Right atrium auricular region (tissue), 2 donors: ENCODE measurements at regions not wholly inside any gene's neighbourhood (a gene's known extent, or its start where the extent isn't known, plus 50 kb on each side); places are given as distances from the start of the nearest gene placed in this dataset.

Experiments
- DNase-seq: peaks from one replicate; pipeline ENCODE4 v3.0.0-alpha.2; 2019; ENCODE audit warnings: low spot score
- H3K27ac ChIP-seq, 2 donors: fragments of 200-600 bp; sonication (generic); 1 replicate in 1 of 2; 2 replicates in 1 of 2; pipeline ENCODE4 v1.5.1; 2016 to 2019
- H3K27me3 ChIP-seq, 2 donors: fragments of 200-600 bp; sonication (generic); one replicate each; pipeline versions ENCODE4 v1.5.1 to v1.6.0; 2017 to 2019
- H3K36me3 ChIP-seq: fragments of 200-600 bp; sonication (generic); one replicate; pipeline ENCODE4 v1.5.1; 2016
- H3K4me1 ChIP-seq, 2 donors: fragments of 200-600 bp; sonication (generic); one replicate each; pipeline versions ENCODE4 v1.5.1 to v1.6.0; 2017 to 2019
- H3K4me3 ChIP-seq, 2 donors: fragments of 200-600 bp; sonication (generic); 1 replicate in 1 of 2; 2 replicates in 1 of 2; pipeline ENCODE4 v1.5.1; 2017 to 2019; ENCODE audit warnings: mild to moderate bottlenecking in 1 of 2, moderate library complexity in 1 of 2
- H3K9me3 ChIP-seq, 2 donors: fragments of 200-600 bp; sonication (generic); one replicate each; pipeline ENCODE4 v1.5.1; 2019
- CTCF ChIP-seq, 2 donors: fragments of 200-600 bp; sonication (generic); IDR thresholded peaks; one replicate each; pipeline ENCODE4 v1.5.1; 2019; ENCODE audit warnings: antibody characterized with exemption in 2 of 2

- no peak for TF ChIP-seq CTCF (IDR thresholded peaks at IDR 0.05)
- no peaks in the 10 kb centered on the region for H3K27me3 ChIP-seq
- no peaks in the 10 kb centered on the region for H3K36me3 ChIP-seq
- H3K9me3 ChIP-seq = peaks cover 0 to 7% of the 10 kb centered on the region in 2 donors
- H3K4me3 ChIP-seq = no peak overlapping the region
- DNase-seq = no peak
- H3K4me1 ChIP-seq = no peaks in the 10 kb centered on the region
- no peak overlapping the region for H3K27ac ChIP-seq
These were observed 181.7 kb upstream of the GAS1 start for GRCh38 chr9:87128844-87129493.

- no peaks in the 10 kb centered on the region for H3K4me1 ChIP-seq
- no peaks in the 10 kb centered on the region for H3K36me3 ChIP-seq
- peaks cover 0 to 3% of the 10 kb centered on the region in 2 donors for H3K9me3 ChIP-seq
- H3K27ac ChIP-seq = no peak overlapping the region
- H3K4me3 ChIP-seq = no peak overlapping the region
- no peak for DNase-seq
- H3K27me3 ChIP-seq = no peaks in the 10 kb centered on the region
- no peak for TF ChIP-seq CTCF (IDR thresholded peaks at IDR 0.05)
These were observed 187.8 kb upstream of the GAS1 start for GRCh38 chr9:87135074-87135473.

- no peak for DNase-seq
- Histone ChIP-seq H3K27ac (no peak overlapping the region), H3K4me1 (no peaks in the 10 kb centered on the region), H3K4me3 (no peak overlapping the region), H3K27me3 (no peaks in the 10 kb centered on the region), H3K9me3 (no peaks in the 10 kb centered on the region), H3K36me3 (no peaks in the 10 kb centered on the region)
- TF ChIP-seq CTCF (IDR thresholded peaks at IDR 0.05) = no peak
These were observed 190.4 kb upstream of the GAS1 start for GRCh38 chr9:87137718-87138117.

- H3K4me3 ChIP-seq = no peak overlapping the region
- no peaks in the 10 kb centered on the region for H3K9me3 ChIP-seq
- no peaks in the 10 kb centered on the region for H3K36me3 ChIP-seq
- no peak overlapping the region for H3K27ac ChIP-seq
- no peaks in the 10 kb centered on the region for H3K4me1 ChIP-seq
- TF ChIP-seq CTCF (IDR thresholded peaks at IDR 0.05) = no peak
- no peaks in the 10 kb centered on the region for H3K27me3 ChIP-seq
- DNase-seq = no peak
These were observed 191.1 kb upstream of the GAS1 start for GRCh38 chr9:87138128-87139040.

DNA sequence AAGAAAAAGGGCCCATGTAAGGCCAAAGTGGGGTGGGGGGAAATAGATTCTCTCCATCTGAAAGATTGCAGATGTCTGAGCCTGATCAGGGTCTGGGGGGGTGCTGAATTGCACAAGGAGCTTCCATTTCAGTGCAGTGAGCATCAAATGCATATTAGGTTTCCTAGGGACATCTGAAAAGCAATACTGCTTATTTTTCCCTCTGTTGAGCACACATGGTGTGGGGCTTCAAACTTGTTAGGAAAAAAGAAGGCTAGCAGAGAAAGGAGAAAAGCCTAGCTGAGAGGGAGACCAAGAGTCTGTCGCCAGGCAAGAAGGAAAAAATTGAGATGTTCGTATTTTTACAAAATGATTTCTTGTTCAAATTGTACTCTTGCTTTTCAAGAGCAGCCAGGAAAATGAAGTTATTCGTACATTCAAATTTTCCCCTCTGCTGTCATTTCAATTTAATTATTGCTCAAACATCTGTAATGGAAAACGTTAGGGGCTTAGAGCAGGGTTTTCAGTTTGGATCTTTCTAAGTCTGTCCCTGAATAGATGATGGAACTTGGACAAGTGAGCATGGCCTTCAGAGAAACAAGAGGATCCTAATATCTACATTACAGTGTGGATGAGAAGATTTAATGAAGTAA is 191.9 kb upstream of the GAS1 start:
- H3K4me3 ChIP-seq = no peak overlapping the region
- no peaks in the 10 kb centered on the region for H3K27me3 ChIP-seq
- H3K36me3 ChIP-seq = no peaks in the 10 kb centered on the region
- no peaks in the 10 kb centered on the region for H3K4me1 ChIP-seq
- TF ChIP-seq CTCF (IDR thresholded peaks at IDR 0.05) = no peak
- no peaks in the 10 kb centered on the region for H3K9me3 ChIP-seq
- H3K27ac ChIP-seq = no peak overlapping the region
- no peak for DNase-seq
